ENCODE measurements at regions not wholly inside any gene's neighbourhood (a gene's known extent, or its start where the extent isn't known, plus 50 kb on each side); places are given as distances from the start of the nearest gene placed in this dataset.

GRCh38 chr3:23072693-23073092 lies 130.4 kb upstream of the UBE2E2 start:
- no peaks in the 10 kb centered on the region for H3K36me3 Mint-ChIP-seq
- H3K4me3 ChIP-seq (ENCODE audit: low read length in 2 of 2), result no peak overlapping the region
- no peak overlapping the region for H3K27ac ChIP-seq (ENCODE audit: low read depth, low read length)
- ChIA-PET POLR2A (ENCODE audit: partially characterized antibody) (no interaction called here), CTCF (ENCODE audit: partially characterized antibody) (no interaction called here)
- no peak overlapping the region for H3K4me3 Mint-ChIP-seq
- H3K27me3 ChIP-seq (ENCODE audit: insufficient read depth, low read length), result no peaks in the 10 kb centered on the region
- H3K36me3 ChIP-seq (ENCODE audit: insufficient read depth, low read length), result no peaks in the 10 kb centered on the region
- no peaks in the 10 kb centered on the region for H3K9me3 ChIP-seq (ENCODE audit: control insufficient read depth in 1 of 2, low read length in 2 of 2)
- peaks cover 0 to 2% (median 0%) of the 10 kb centered on the region in 4 donors for H3K4me1 Mint-ChIP-seq
- no peak for DNase-seq
- H3K9me3 Mint-ChIP-seq, result peaks cover 0 to 4% (median 2%) of the 10 kb centered on the region in 8 donors
- H3K27me3 Mint-ChIP-seq, result no peaks in the 10 kb centered on the region
- intact Hi-C loops (cut with micrococcal nuclease), result no loop called here
- no peaks in the 10 kb centered on the region for H3K4me1 ChIP-seq (ENCODE audit: insufficient read depth, low read length)
- H3K27ac Mint-ChIP-seq, result no peak overlapping the region

- Mint-ChIP-seq H3K9me3 (peaks cover 0 to 4% (median 1%) of the 10 kb centered on the region in 8 donors), H3K4me1 (peaks cover 0 to 2% (median 0%) of the 10 kb centered on the region in 4 donors), H3K4me3 (no peak overlapping the region), H3K27me3 (no peaks in the 10 kb centered on the region), H3K36me3 (no peaks in the 10 kb centered on the region), H3K27ac (no peak overlapping the region)
- no peak for DNase-seq
- ChIA-PET POLR2A (ENCODE audit: partially characterized antibody) (no interaction called here), CTCF (ENCODE audit: partially characterized antibody) (no interaction called here)
- Histone ChIP-seq H3K9me3 (ENCODE audit: control insufficient read depth in 1 of 2, low read length in 2 of 2) (no peaks in the 10 kb centered on the region), H3K36me3 (ENCODE audit: insufficient read depth, low read length) (no peaks in the 10 kb centered on the region), H3K27ac (ENCODE audit: low read depth, low read length) (no peak overlapping the region), H3K4me3 (ENCODE audit: low read length in 2 of 2) (no peak overlapping the region), H3K27me3 (ENCODE audit: insufficient read depth, low read length) (no peaks in the 10 kb centered on the region), H3K4me1 (ENCODE audit: insufficient read depth, low read length) (no peaks in the 10 kb centered on the region)
- intact Hi-C loops (cut with micrococcal nuclease), result no loop called here
Observed at GRCh38 chr3:23073724-23074305, 129.3 kb upstream of the UBE2E2 start.

GRCh38 chr3:23075496-23075895 lies 127.6 kb upstream of the UBE2E2 start:
- intact Hi-C loops (cut with micrococcal nuclease), result no loop called here
- Histone ChIP-seq H3K27me3 (ENCODE audit: insufficient read depth, low read length) (no peaks in the 10 kb centered on the region), H3K4me1 (ENCODE audit: insufficient read depth, low read length) (no peaks in the 10 kb centered on the region), H3K27ac (ENCODE audit: low read depth, low read length) (no peak overlapping the region), H3K36me3 (ENCODE audit: insufficient read depth, low read length) (no peaks in the 10 kb centered on the region), H3K9me3 (ENCODE audit: control insufficient read depth in 1 of 2, low read length in 2 of 2) (no peaks in the 10 kb centered on the region), H3K4me3 (ENCODE audit: low read length in 2 of 2) (no peak overlapping the region)
- ChIA-PET CTCF (ENCODE audit: partially characterized antibody) (no interaction called here), POLR2A (ENCODE audit: partially characterized antibody) (no interaction called here)
- no peak overlapping the region for H3K27ac Mint-ChIP-seq
- H3K27me3 Mint-ChIP-seq, result no peaks in the 10 kb centered on the region
- no peak for DNase-seq
- peaks cover 0 to 4% (median under 1%) of the 10 kb centered on the region in 8 donors for H3K9me3 Mint-ChIP-seq
- H3K36me3 Mint-ChIP-seq, result no peaks in the 10 kb centered on the region
- H3K4me3 Mint-ChIP-seq, result no peak overlapping the region
- peaks cover 0 to 5% (median 1%) of the 10 kb centered on the region in 4 donors for H3K4me1 Mint-ChIP-seq

GRCh38 chr3:23076437-23076836 lies 126.7 kb upstream of the UBE2E2 start:
- H3K9me3 Mint-ChIP-seq, result peaks cover 0 to 4% (median 0%) of the 10 kb centered on the region in 8 donors
- Histone ChIP-seq H3K9me3 (ENCODE audit: control insufficient read depth in 1 of 2, low read length in 2 of 2) (no peaks in the 10 kb centered on the region), H3K4me3 (ENCODE audit: low read length in 2 of 2) (no peak overlapping the region), H3K27me3 (ENCODE audit: insufficient read depth, low read length) (no peaks in the 10 kb centered on the region), H3K4me1 (ENCODE audit: insufficient read depth, low read length) (no peaks in the 10 kb centered on the region), H3K27ac (ENCODE audit: low read depth, low read length) (no peak overlapping the region), H3K36me3 (ENCODE audit: insufficient read depth, low read length) (no peaks in the 10 kb centered on the region)
- H3K4me3 Mint-ChIP-seq, result no peak overlapping the region
- H3K4me1 Mint-ChIP-seq, result peaks cover 0 to 5% (median 1%) of the 10 kb centered on the region in 4 donors
- no peak for DNase-seq
- no peaks in the 10 kb centered on the region for H3K27me3 Mint-ChIP-seq
- ChIA-PET CTCF (ENCODE audit: partially characterized antibody) (no interaction called here), POLR2A (ENCODE audit: partially characterized antibody) (no interaction called here)
- no peaks in the 10 kb centered on the region for H3K36me3 Mint-ChIP-seq
- H3K27ac Mint-ChIP-seq, result no peak overlapping the region
- intact Hi-C loops (cut with micrococcal nuclease), result no loop called here

- no peak for DNase-seq
- Histone ChIP-seq H3K9me3 (ENCODE audit: control insufficient read depth in 1 of 2, low read length in 2 of 2) (no peaks in the 10 kb centered on the region), H3K4me3 (ENCODE audit: low read length in 2 of 2) (no peak overlapping the region), H3K27me3 (ENCODE audit: insufficient read depth, low read length) (no peaks in the 10 kb centered on the region), H3K27ac (ENCODE audit: low read depth, low read length) (no peak overlapping the region), H3K4me1 (ENCODE audit: insufficient read depth, low read length) (no peaks in the 10 kb centered on the region), H3K36me3 (ENCODE audit: insufficient read depth, low read length) (no peaks in the 10 kb centered on the region)
- no peak overlapping the region for H3K4me3 Mint-ChIP-seq
- CTCF ChIA-PET (ENCODE audit: partially characterized antibody), result no interaction called here
- no peak overlapping the region for H3K27ac Mint-ChIP-seq
- peaks cover 0 to 4% (median 0%) of the 10 kb centered on the region in 8 donors for H3K9me3 Mint-ChIP-seq
- POLR2A ChIA-PET (ENCODE audit: partially characterized antibody), result no interaction called here
- H3K36me3 Mint-ChIP-seq, result no peaks in the 10 kb centered on the region
- peaks cover 0 to 5% (median 1%) of the 10 kb centered on the region in 4 donors for H3K4me1 Mint-ChIP-seq
- H3K27me3 Mint-ChIP-seq, result no peaks in the 10 kb centered on the region
- intact Hi-C loops (cut with micrococcal nuclease), result no loop called here
Observed at GRCh38 chr3:23077126-23077525, 126.0 kb upstream of the UBE2E2 start.

- no peak overlapping the region for H3K27ac Mint-ChIP-seq
- H3K4me1 Mint-ChIP-seq, result peaks cover 0 to 5% (median 1%) of the 10 kb centered on the region in 4 donors
- POLR2A ChIA-PET (ENCODE audit: partially characterized antibody), result interaction anchor here (0.6 kb wide), 1 partner anchor 107 kb away, joined by 5 read pairs; no protein-coding TSS in a partner anchor
- intact Hi-C loops (cut with micrococcal nuclease), result no loop called here
- Histone ChIP-seq H3K27me3 (ENCODE audit: insufficient read depth, low read length) (no peaks in the 10 kb centered on the region), H3K9me3 (ENCODE audit: control insufficient read depth in 1 of 2, low read length in 2 of 2) (no peaks in the 10 kb centered on the region), H3K4me3 (ENCODE audit: low read length in 2 of 2) (no peak overlapping the region), H3K27ac (ENCODE audit: low read depth, low read length) (no peak overlapping the region), H3K4me1 (ENCODE audit: insufficient read depth, low read length) (no peaks in the 10 kb centered on the region), H3K36me3 (ENCODE audit: insufficient read depth, low read length) (no peaks in the 10 kb centered on the region)
- peaks cover 0 to 7% (median 0%) of the 10 kb centered on the region in 8 donors for H3K9me3 Mint-ChIP-seq
- CTCF ChIA-PET (ENCODE audit: partially characterized antibody), result no interaction called here
- DNase-seq, result no peak
- H3K36me3 Mint-ChIP-seq, result no peaks in the 10 kb centered on the region
- no peak overlapping the region for H3K4me3 Mint-ChIP-seq
- H3K27me3 Mint-ChIP-seq, result no peaks in the 10 kb centered on the region
Observed at GRCh38 chr3:23078735-23079134, 124.4 kb upstream of the UBE2E2 start.

- no peak overlapping the region for H3K27ac ChIP-seq (ENCODE audit: low read depth, low read length)
- H3K27me3 Mint-ChIP-seq, result no peaks in the 10 kb centered on the region
- POLR2A ChIA-PET (ENCODE audit: partially characterized antibody), result no interaction called here
Observed at GRCh38 chr3:23079976-23080375, 123.2 kb upstream of the UBE2E2 start.

More at GRCh38 chr3:23079976-23080375, 123.2 kb upstream of the UBE2E2 start:
- intact Hi-C loops (cut with micrococcal nuclease), result no loop called here
- no peaks in the 10 kb centered on the region for H3K27me3 ChIP-seq (ENCODE audit: insufficient read depth, low read length)
- H3K36me3 ChIP-seq (ENCODE audit: insufficient read depth, low read length), result no peaks in the 10 kb centered on the region
- CTCF ChIA-PET (ENCODE audit: partially characterized antibody), result no interaction called here
- no peaks in the 10 kb centered on the region for H3K36me3 Mint-ChIP-seq
- H3K4me1 Mint-ChIP-seq, result peaks cover 0 to 5% (median 1%) of the 10 kb centered on the region in 4 donors
- H3K9me3 Mint-ChIP-seq, result peaks cover 0 to 7% (median 0%) of the 10 kb centered on the region in 8 donors
- H3K4me1 ChIP-seq (ENCODE audit: insufficient read depth, low read length), result no peaks in the 10 kb centered on the region
- H3K27ac Mint-ChIP-seq, result no peak overlapping the region
- no peak for DNase-seq
- H3K4me3 ChIP-seq (ENCODE audit: low read length in 2 of 2), result no peak overlapping the region
- H3K9me3 ChIP-seq (ENCODE audit: control insufficient read depth in 1 of 2, low read length in 2 of 2), result no peaks in the 10 kb centered on the region
- peak overlapping the region in 3 of 8 donors; percentile 12 to 33 (median 18) for H3K4me3 Mint-ChIP-seq
